GM12873 (cell line): ENCODE measurements at regions not wholly inside any gene's neighbourhood (a gene's known extent, or its start where the extent isn't known, plus 50 kb on each side); places are given as distances from the start of the nearest gene placed in this dataset.

ENCODE experiments used
- CTCF ChIP-seq: IDR thresholded peaks from 2 replicates; pipeline ENCODE4 v1.5.1; 2012; ENCODE audit warnings: low read depth, mild to moderate bottlenecking, moderate library complexity, low read length, control low read depth; ENCODE audit not compliant: insufficient read depth; ENCODE audit errors: missing control alignments

GRCh38 chr2:147133286-147133908 is 711.4 kb upstream of the ACVR2A start:
- TF ChIP-seq CTCF: no peak

- TF ChIP-seq CTCF: no peak
Observed at GRCh38 chr2:147125145-147125544, 719.7 kb upstream of the ACVR2A start.

DNA sequence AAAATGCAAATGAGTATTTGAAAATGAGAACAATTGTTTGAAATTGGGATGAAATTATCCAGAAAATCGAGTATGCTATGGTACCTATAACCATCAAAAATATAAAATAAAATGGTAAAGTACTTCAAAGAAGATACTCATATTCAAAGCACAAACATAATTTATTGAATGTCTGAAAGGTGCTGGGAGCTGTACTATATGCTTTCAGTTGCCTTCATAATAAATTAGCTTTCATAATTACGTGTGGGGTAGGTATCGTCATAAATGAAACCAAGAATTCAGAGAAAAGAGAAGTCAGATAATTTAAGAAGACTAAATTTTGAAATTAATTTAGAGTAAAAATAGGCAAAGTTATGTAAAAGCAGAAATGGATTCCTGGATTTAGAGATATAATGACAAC is 721.9 kb upstream of the ACVR2A start:
- TF ChIP-seq CTCF: no peak

GRCh38 chr2:147110962-147111361 is 733.9 kb upstream of the ACVR2A start:
- no peak for TF ChIP-seq CTCF

- no peak for TF ChIP-seq CTCF
Observed at GRCh38 chr2:147110317-147110716, 734.5 kb upstream of the ACVR2A start.

DNA sequence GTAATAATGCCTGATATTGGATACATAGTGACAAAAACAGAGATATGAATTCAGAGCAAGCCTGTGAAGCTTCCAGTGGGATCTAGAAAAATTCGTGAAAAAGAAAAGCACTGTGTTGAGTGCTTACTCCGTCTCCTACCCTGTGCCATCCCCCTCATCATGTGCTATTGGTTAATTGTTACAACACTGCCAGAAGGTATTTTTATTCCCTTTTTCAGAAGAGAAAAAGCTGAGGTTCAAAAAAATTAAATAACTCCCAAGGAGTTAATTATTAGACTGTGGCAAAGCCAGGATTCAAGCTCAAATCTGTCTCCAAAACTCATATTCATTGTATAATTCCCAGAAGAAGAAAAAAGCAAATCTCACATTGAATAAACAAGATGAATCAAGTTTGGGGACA is 735.5 kb upstream of the ACVR2A start:
- TF ChIP-seq CTCF: no peak

DNA sequence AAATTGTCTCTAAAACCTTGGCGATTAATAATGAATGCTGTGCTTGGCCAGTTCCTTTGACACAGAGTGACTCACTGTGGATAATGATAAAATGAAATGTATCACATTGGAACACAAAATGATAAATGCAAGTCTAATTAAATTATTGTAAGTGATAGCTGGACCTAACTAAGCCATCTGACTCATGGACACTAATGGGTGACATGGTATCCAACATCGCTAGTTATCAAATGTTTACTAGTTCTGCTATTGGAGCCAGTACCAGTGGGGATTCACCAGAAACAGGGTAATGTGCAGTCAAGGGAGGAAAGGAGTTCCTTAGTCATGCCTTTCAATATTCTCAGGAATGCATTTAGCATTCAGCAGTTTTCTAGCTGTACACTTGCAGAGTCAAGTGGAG is 736.3 kb upstream of the ACVR2A start:
- no peak for TF ChIP-seq CTCF
